Keratinocyte (primary cell): ENCODE measurements at regions not wholly inside any gene's neighbourhood (a gene's known extent, or its start where the extent isn't known, plus 50 kb on each side); places are given as distances from the start of the nearest gene placed in this dataset.

Source experiments
- DNase-seq: peaks from one replicate; pipeline ENCODE4 v3.0.0-alpha.2; 2011; ENCODE audit warnings: low read depth, missing footprints, low spot score
- FAIRE-seq: peaks from 2 replicates; lab custom pipeline; 2011; peaks lifted over from hg19 to GRCh38; lab: Jason Lieb, UNC
- H2AFZ ChIP-seq: 2 replicates; pipeline ENCODE4 v1.6.0; 2012; ENCODE audit warnings: low read length, control low read depth, inconsistent platforms; ENCODE audit not compliant: control insufficient read depth
- H3K27ac ChIP-seq: 2 replicates; pipeline ENCODE4 v1.5.1; 2011; ENCODE audit warnings: low read length; ENCODE audit not compliant: control insufficient read depth, insufficient read depth
- H3K27me3 ChIP-seq: 3 replicates; pipeline ENCODE4 v1.6.0; 2011; ENCODE audit warnings: low read length; ENCODE audit not compliant: control insufficient read depth, insufficient read depth; ENCODE audit errors: extremely low read depth
- H3K36me3 ChIP-seq, 2 experiments: 2 replicates in 1 of 2; 3 replicates in 1 of 2; pipeline ENCODE4 v1.5.1; 2011; ENCODE audit warnings: low read length in 2 of 2, mild to moderate bottlenecking in 1 of 2; ENCODE audit not compliant: control insufficient read depth in 2 of 2, insufficient read depth in 2 of 2; ENCODE audit errors: extremely low read depth in 1 of 2
- H3K4me1 ChIP-seq: 3 replicates; pipeline ENCODE4 v1.5.1; 2011; ENCODE audit warnings: low read length; ENCODE audit not compliant: control insufficient read depth, insufficient read depth; ENCODE audit errors: extremely low read depth
- H3K4me2 ChIP-seq: 3 replicates; pipeline ENCODE4 v1.6.0; 2011; ENCODE audit warnings: low read depth, low read length; ENCODE audit not compliant: control insufficient read depth, insufficient read depth; ENCODE audit errors: extremely low read depth
- H3K4me3 ChIP-seq, 3 experiments: fragments of 200-600 bp in 1 of 3; sonication (generic) in 1 of 3; 2 replicates in 2 of 3; 3 replicates in 1 of 3; pipeline ENCODE4 v1.5.1; 2011 to 2016; ENCODE audit warnings: low read length in 3 of 3, mild to moderate bottlenecking in 3 of 3, control low read depth in 2 of 3, inconsistent platforms in 1 of 3, low read depth in 1 of 3, mixed read lengths in 1 of 3, mixed run types in 1 of 3, moderate library complexity in 1 of 3; ENCODE audit not compliant: control insufficient read depth in 2 of 3, insufficient read depth in 2 of 3; ENCODE audit errors: extremely low read depth in 1 of 3
- H3K79me2 ChIP-seq: 2 replicates; pipeline ENCODE4 v1.6.0; 2012; ENCODE audit warnings: low read length; ENCODE audit not compliant: control insufficient read depth, insufficient read depth
- H3K9ac ChIP-seq: 3 replicates; pipeline ENCODE4 v1.6.0; 2011; ENCODE audit warnings: low read length; ENCODE audit not compliant: control insufficient read depth, insufficient read depth; ENCODE audit errors: extremely low read depth
- H3K9me1 ChIP-seq: 3 replicates; pipeline ENCODE4 v1.6.0; 2011; ENCODE audit warnings: low read length; ENCODE audit not compliant: control insufficient read depth, insufficient read depth; ENCODE audit errors: extremely low read depth
- H3K9me3 ChIP-seq: 2 replicates; pipeline ENCODE4 v1.5.1; 2012; ENCODE audit warnings: low read depth, low read length; ENCODE audit not compliant: control insufficient read depth
- H4K20me1 ChIP-seq: 3 replicates; pipeline ENCODE4 v1.6.0; 2011; ENCODE audit warnings: low read length; ENCODE audit not compliant: control insufficient read depth, insufficient read depth; ENCODE audit errors: extremely low read depth
- EZH2 ChIP-seq: IDR thresholded peaks from one replicate; pipeline ENCODE4 v1.6.1; 2012; ENCODE audit warnings: inconsistent platforms, mild to moderate bottlenecking, low read length, moderate library complexity
- dilution Hi-C: fragments of 300-500 bp; cut with MboI; formaldehyde crosslinking; loops from one replicate; pipeline ENCODE4 v1.7.0; 2020; ENCODE audit warnings: low sequenced_read_pairs; ENCODE audit not compliant: extremely low pct_ligation_motif_present
- TF ChIP-seq, protein P1 (sequence below), 3 experiments: IDR thresholded peaks in 1 of 3; conservative IDR thresholded peaks in 1 of 3; optimal IDR thresholded peaks in 1 of 3; 2 replicates in 2 of 3; 3 replicates in 1 of 3; pipeline versions ENCODE3 to v1.5.1; 2011; ENCODE audit warnings: low read length in 3 of 3, mild to moderate bottlenecking in 3 of 3, moderate library complexity in 2 of 3, control low read depth in 1 of 3, inconsistent platforms in 1 of 3; ENCODE audit not compliant: insufficient read depth in 2 of 3; ENCODE audit errors: extremely low read depth in 1 of 3

DNA sequence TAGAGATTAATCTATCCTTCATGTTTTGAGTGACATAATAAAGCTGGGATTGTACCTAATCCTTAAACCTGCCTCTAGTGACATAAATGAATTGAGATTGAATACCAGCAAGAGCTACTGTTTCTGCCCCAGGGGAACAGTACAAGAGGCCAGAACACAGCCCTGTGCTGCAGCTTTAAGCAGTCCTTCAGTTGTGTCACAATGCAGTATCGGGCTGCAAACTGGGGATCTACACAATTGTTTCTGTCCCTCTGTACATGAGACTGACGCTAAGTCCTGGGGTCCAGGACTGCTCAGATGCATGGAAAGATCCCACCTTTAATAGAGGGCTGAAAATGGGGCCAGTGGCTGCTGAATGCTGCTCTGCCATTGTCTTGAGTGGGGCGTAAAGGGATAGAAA is 87.5 kb downstream of the MINAR1 start:
- Histone ChIP-seq H2AFZ (no peak overlapping the region), H3K79me2 (no peaks in the 10 kb centered on the region), H3K9me1 (no peaks in the 10 kb centered on the region), H3K4me2 (no peak overlapping the region), H3K4me3 (no peak overlapping the region), H3K27ac (no peak overlapping the region), H3K36me3 (no peaks in the 10 kb centered on the region), H4K20me1 (no peaks in the 10 kb centered on the region), H3K9ac (no peak overlapping the region), H3K27me3 (no peaks in the 10 kb centered on the region), H3K9me3 (no peaks in the 10 kb centered on the region), H3K4me1 (no peaks in the 10 kb centered on the region)
- dilution Hi-C loops = no loop called here
- no peak for DNase-seq
- TF ChIP-seq EZH2 = no peak
- TF ChIP-seq, protein P1, sequence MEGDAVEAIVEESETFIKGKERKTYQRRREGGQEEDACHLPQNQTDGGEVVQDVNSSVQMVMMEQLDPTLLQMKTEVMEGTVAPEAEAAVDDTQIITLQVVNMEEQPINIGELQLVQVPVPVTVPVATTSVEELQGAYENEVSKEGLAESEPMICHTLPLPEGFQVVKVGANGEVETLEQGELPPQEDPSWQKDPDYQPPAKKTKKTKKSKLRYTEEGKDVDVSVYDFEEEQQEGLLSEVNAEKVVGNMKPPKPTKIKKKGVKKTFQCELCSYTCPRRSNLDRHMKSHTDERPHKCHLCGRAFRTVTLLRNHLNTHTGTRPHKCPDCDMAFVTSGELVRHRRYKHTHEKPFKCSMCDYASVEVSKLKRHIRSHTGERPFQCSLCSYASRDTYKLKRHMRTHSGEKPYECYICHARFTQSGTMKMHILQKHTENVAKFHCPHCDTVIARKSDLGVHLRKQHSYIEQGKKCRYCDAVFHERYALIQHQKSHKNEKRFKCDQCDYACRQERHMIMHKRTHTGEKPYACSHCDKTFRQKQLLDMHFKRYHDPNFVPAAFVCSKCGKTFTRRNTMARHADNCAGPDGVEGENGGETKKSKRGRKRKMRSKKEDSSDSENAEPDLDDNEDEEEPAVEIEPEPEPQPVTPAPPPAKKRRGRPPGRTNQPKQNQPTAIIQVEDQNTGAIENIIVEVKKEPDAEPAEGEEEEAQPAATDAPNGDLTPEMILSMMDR (optimal IDR thresholded peaks at IDR 0.05 in 1 of 3, IDR thresholded peaks at IDR 0.05 in 1 of 3, conservative IDR thresholded peaks at IDR 0.05 in 1 of 3; ENCODE audit: extremely low read depth in 1 of 3, insufficient read depth in 2 of 3, low read length in 3 of 3) = no peak
- no peak for FAIRE-seq

DNA sequence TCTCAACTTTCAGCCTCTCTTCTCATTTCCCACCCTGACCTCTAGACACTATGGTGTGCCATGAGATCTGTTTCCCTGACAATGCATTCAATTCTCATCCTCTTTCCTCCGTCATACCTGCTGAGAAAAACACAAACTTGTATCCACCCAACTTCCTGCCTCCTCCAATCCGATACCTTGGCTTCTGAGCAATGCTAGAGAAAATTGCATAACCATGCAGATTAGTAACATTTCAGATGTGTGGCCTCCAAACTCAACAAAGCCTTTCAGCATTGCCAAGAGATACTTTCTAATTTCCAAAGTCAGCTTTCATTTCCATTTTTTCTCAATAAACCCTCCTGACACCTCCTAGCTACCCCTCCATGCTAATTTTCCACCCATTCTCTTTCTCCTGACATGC is 88.5 kb downstream of the MINAR1 start:
- dilution Hi-C loops = no loop called here
- Histone ChIP-seq H3K4me1 (no peaks in the 10 kb centered on the region), H3K9ac (no peak overlapping the region), H3K4me2 (no peak overlapping the region), H3K27me3 (no peaks in the 10 kb centered on the region), H3K36me3 (no peaks in the 10 kb centered on the region), H3K27ac (no peak overlapping the region), H2AFZ (no peak overlapping the region), H3K4me3 (no peak overlapping the region), H3K9me3 (no peaks in the 10 kb centered on the region), H3K79me2 (no peaks in the 10 kb centered on the region), H3K9me1 (no peaks in the 10 kb centered on the region), H4K20me1 (no peaks in the 10 kb centered on the region)
- no peak for TF ChIP-seq EZH2
- TF ChIP-seq, protein P1 (optimal IDR thresholded peaks at IDR 0.05 in 1 of 3, IDR thresholded peaks at IDR 0.05 in 1 of 3, conservative IDR thresholded peaks at IDR 0.05 in 1 of 3; ENCODE audit: extremely low read depth in 1 of 3, insufficient read depth in 2 of 3, low read length in 3 of 3) = no peak
- no peak for FAIRE-seq
- DNase-seq = no peak
